ENCODE measurements at regions not wholly inside any gene's neighbourhood (a gene's known extent, or its start where the extent isn't known, plus 50 kb on each side); places are given as distances from the start of the nearest gene placed in this dataset.

- TF ChIP-seq CREB5 (CRISPR knock-in tag; IDR thresholded peaks at IDR 0.05; ENCODE audit: low read depth) (no peak), POU6F1 (CRISPR knock-in tag; IDR thresholded peaks at IDR 0.05; ENCODE audit: borderline replicate concordance, low read depth) (no peak), ARNTL (CRISPR knock-in tag; IDR thresholded peaks at IDR 0.05; ENCODE audit: borderline replicate concordance, low read depth) (no peak), PATZ1 (CRISPR knock-in tag; IDR thresholded peaks at IDR 0.05; ENCODE audit: borderline replicate concordance) (no peak), CSDC2 (CRISPR knock-in tag; IDR thresholded peaks at IDR 0.05) (no peak), ZFP30 (CRISPR knock-in tag; IDR thresholded peaks at IDR 0.05) (no peak)
Measured at GRCh38 chr13:67758975-67759374, 528.8 kb upstream of the PCDH9 start.
